Activated CD4-positive, alpha-beta T cell treated with anti-CD3 and anti-CD28 coated beads, Interleukin-2, amount 10 ng/mL, durations not matched to agents 24 days and 14 days (primary cell): ENCODE measurements at regions not wholly inside any gene's neighbourhood (a gene's known extent, or its start where the extent isn't known, plus 50 kb on each side); places are given as distances from the start of the nearest gene placed in this dataset.
"Not testable (repeated sequence)": the region's sequence is repeated elsewhere in the genome, so short reads cannot be mapped to it uniquely, and the experiment has no call there.

Source experiments
- DNase-seq: peaks from one replicate; pipeline ENCODE4 v3.0.0; 2022
- H3K27ac Mint-ChIP-seq: one replicate; pipeline ENCODE4 v1.8.0; 2022; ENCODE audit warnings: mild to moderate bottlenecking, mixed read lengths
- H3K27me3 Mint-ChIP-seq: one replicate; pipeline ENCODE4 v1.8.0; 2022; ENCODE audit warnings: mixed read lengths
- H3K36me3 Mint-ChIP-seq: one replicate; pipeline ENCODE4 v1.8.0; 2022; ENCODE audit warnings: low read depth, mild to moderate bottlenecking, mixed read lengths
- H3K4me1 Mint-ChIP-seq: one replicate; pipeline ENCODE4 v1.8.0; 2021; ENCODE audit warnings: mixed read lengths
- H3K4me3 Mint-ChIP-seq: one replicate; pipeline ENCODE4 v1.8.0; 2022; ENCODE audit warnings: mild to moderate bottlenecking, moderate library complexity, mixed read lengths
- H3K9me3 Mint-ChIP-seq: one replicate; pipeline ENCODE4 v1.8.0; 2021; ENCODE audit warnings: mixed read lengths
- intact Hi-C: fragments of 100-400 bp; cut with micrococcal nuclease; formaldehyde crosslinking; loops from one replicate; pipeline ENCODE4 v1.15.1; 2023

- no peak overlapping the region for H3K27ac Mint-ChIP-seq
- no peak for DNase-seq
- intact Hi-C loops: no loop called here
- H3K4me3 Mint-ChIP-seq: no peak overlapping the region
- no peaks in the 10 kb centered on the region for H3K4me1 Mint-ChIP-seq
- no peaks in the 10 kb centered on the region for H3K27me3 Mint-ChIP-seq
- no peaks in the 10 kb centered on the region for H3K36me3 Mint-ChIP-seq
- H3K9me3 Mint-ChIP-seq: peaks cover 3% of the 10 kb centered on the region
These were observed 239.4 kb downstream of the C7orf25 start for GRCh38 chr7:42672339-42672999.

- H3K27ac Mint-ChIP-seq: no peak overlapping the region
These were observed 240.2 kb downstream of the C7orf25 start for GRCh38 chr7:42671627-42672026.

DNA sequence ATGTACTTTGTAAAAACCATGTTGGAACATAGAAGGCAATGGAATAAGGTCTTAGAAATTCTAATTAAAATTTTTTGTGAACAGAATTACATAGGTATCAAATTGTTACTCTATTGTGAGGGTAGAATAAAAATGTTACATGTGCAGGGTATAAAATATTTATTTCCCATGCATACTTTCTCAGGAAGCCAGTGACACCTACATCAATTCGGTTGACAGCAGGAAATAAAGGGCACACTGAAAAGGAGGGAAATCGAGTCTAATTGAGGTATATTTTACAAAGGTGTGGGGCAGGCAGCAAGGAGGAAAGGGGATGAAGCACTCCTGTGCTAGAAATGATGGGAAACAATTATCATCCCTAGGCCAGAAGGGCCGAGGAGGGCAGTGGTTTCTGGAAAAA is 244.9 kb downstream of the C7orf25 start:
- H3K4me3 Mint-ChIP-seq: no peak overlapping the region
- intact Hi-C loops: no loop called here
- no peak overlapping the region for H3K27ac Mint-ChIP-seq
- no peaks in the 10 kb centered on the region for H3K27me3 Mint-ChIP-seq
- H3K4me1 Mint-ChIP-seq: no peaks in the 10 kb centered on the region
- H3K9me3 Mint-ChIP-seq: peaks cover 21% of the 10 kb centered on the region
- no peak for DNase-seq
- H3K36me3 Mint-ChIP-seq: no peaks in the 10 kb centered on the region

More at GRCh38 chr7:42671627-42672026, 240.2 kb downstream of the C7orf25 start:
- no peaks in the 10 kb centered on the region for H3K36me3 Mint-ChIP-seq
- intact Hi-C loops: no loop called here
- DNase-seq: no peak
- peaks cover 11% of the 10 kb centered on the region for H3K9me3 Mint-ChIP-seq
- H3K27me3 Mint-ChIP-seq: no peaks in the 10 kb centered on the region
- H3K4me1 Mint-ChIP-seq: no peaks in the 10 kb centered on the region
- H3K4me3 Mint-ChIP-seq: no peak overlapping the region

DNA sequence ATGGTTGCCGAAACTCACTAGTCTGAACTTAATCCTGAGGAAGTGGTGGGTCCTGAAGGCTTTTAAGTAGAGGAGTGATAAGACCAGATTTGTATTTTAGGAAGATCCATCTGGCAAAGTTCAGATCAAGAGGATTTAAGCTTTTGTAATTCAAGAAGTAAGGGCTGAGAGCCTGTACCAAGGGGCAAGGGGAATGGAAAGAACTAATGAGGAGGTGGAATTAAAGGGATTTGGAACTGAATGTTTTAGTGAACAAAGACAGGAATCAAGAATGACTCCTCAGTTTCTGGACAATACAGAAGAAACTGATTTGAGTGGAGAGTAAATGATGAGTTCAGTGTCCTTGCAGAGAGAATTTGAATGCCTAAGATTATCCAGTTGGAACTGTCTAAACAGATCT is 249.0 kb downstream of the C7orf25 start:
- H3K36me3 Mint-ChIP-seq: no peaks in the 10 kb centered on the region
- no peak overlapping the region for H3K27ac Mint-ChIP-seq
- H3K9me3 Mint-ChIP-seq: peaks cover 21% of the 10 kb centered on the region
- intact Hi-C loops: no loop called here
- no peaks in the 10 kb centered on the region for H3K27me3 Mint-ChIP-seq
- no peak for DNase-seq
- H3K4me1 Mint-ChIP-seq: no peaks in the 10 kb centered on the region
- no peak overlapping the region for H3K4me3 Mint-ChIP-seq

GRCh38 chr7:42661312-42661711 is 250.6 kb downstream of the C7orf25 start:
- no peak overlapping the region for H3K4me3 Mint-ChIP-seq
- no peak for DNase-seq
- no peaks in the 10 kb centered on the region for H3K36me3 Mint-ChIP-seq
- no peaks in the 10 kb centered on the region for H3K27me3 Mint-ChIP-seq
- no peaks in the 10 kb centered on the region for H3K4me1 Mint-ChIP-seq
- intact Hi-C loops: no loop called here
- H3K27ac Mint-ChIP-seq: no peak overlapping the region
- peaks cover 7% of the 10 kb centered on the region for H3K9me3 Mint-ChIP-seq

GRCh38 chr7:42650701-42651100 is 261.2 kb downstream of the C7orf25 start:
- no peaks in the 10 kb centered on the region for H3K4me1 Mint-ChIP-seq
- H3K9me3 Mint-ChIP-seq: peaks cover 3% of the 10 kb centered on the region
- no peaks in the 10 kb centered on the region for H3K36me3 Mint-ChIP-seq
- H3K4me3 Mint-ChIP-seq: no peak overlapping the region
- intact Hi-C loops: no loop called here
- DNase-seq: no peak
- H3K27ac Mint-ChIP-seq: no peak overlapping the region
- H3K27me3 Mint-ChIP-seq: no peaks in the 10 kb centered on the region

DNA sequence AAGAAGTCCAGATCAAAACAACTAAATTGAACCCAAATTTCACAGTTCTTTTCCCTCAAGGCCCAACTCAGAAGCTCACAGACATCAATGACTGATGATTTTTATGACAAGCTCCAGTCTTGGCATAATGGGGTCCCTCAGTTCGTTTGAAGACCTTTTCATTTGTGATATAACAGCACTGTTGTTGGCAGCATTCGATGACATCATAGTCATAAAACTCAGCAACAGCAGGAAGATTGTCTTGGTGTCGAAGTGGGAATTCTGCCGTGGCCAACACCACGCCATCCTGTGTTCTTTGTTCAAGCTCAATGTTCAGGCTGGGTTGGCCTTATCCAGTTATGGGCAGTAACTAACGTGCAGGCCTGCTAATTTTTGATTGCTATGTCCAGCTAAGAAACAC is 261.7 kb downstream of the C7orf25 start:
- no peak for DNase-seq
- H3K4me3 Mint-ChIP-seq: no peak overlapping the region
- H3K27ac Mint-ChIP-seq: no peak overlapping the region
- intact Hi-C loops: no loop called here
- no peaks in the 10 kb centered on the region for H3K36me3 Mint-ChIP-seq
- H3K9me3 Mint-ChIP-seq: peaks cover 3% of the 10 kb centered on the region
- H3K4me1 Mint-ChIP-seq: no peaks in the 10 kb centered on the region
- no peaks in the 10 kb centered on the region for H3K27me3 Mint-ChIP-seq

GRCh38 chr7:42645906-42646305 is 266.0 kb downstream of the C7orf25 start:
- H3K4me1 Mint-ChIP-seq: no peaks in the 10 kb centered on the region
- H3K27me3 Mint-ChIP-seq: no peaks in the 10 kb centered on the region
- intact Hi-C loops: no loop called here
- no peak overlapping the region for H3K27ac Mint-ChIP-seq
- H3K36me3 Mint-ChIP-seq: no peaks in the 10 kb centered on the region
- no peaks in the 10 kb centered on the region for H3K9me3 Mint-ChIP-seq
- no peak for DNase-seq
- no peak overlapping the region for H3K4me3 Mint-ChIP-seq

DNA sequence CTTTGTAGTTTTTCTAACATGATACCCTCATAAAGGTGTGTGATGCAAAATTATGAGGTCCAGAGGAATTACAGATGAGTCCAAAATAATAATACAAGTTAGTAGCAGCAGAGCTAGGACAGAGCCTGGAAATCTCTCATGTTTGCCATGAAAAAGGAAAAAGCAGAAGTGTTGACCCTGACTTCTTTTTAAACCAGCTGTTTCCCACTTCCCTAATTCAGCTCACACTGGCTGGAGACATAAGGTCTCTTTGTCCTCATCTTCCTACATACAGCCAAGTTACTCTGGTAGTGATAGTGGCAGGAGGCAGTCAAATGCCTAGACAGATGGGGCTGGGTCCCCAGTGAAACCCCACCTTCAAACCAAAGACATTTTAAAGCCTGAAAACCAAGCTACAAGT is 269.2 kb downstream of the C7orf25 start:
- intact Hi-C loops: no loop called here
- Mint-ChIP-seq H3K4me1 (no peaks in the 10 kb centered on the region), H3K27me3 (no peaks in the 10 kb centered on the region), H3K4me3 (no peak overlapping the region), H3K9me3 (no peaks in the 10 kb centered on the region), H3K36me3 (no peaks in the 10 kb centered on the region), H3K27ac (no peak overlapping the region)
- DNase-seq: no peak

DNA sequence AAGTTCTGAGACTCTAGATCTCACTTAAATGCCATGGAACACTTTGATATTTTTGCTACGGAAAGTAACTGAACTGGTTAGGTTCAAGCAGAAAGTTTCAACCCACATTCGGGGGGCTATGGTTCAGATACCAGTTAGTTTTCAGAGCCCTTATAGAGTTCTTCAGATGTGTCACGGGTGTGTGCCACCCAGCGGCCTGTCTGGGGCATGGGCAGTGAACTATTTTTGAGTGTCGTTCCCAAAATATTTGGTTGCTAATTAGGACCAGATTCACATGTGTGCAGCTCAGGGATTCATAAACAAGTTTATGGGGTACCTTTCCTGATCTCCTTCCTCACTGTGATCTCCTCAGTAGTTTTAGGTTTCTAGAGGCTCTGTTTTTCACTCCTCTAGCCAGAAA is 271.9 kb downstream of the C7orf25 start:
- Mint-ChIP-seq H3K9me3 (no peaks in the 10 kb centered on the region), H3K36me3 (no peaks in the 10 kb centered on the region), H3K27ac (no peak overlapping the region), H3K27me3 (no peaks in the 10 kb centered on the region), H3K4me3 (no peak overlapping the region), H3K4me1 (no peaks in the 10 kb centered on the region)
- intact Hi-C loops: no loop called here
- DNase-seq: no peak

- H3K9me3 Mint-ChIP-seq, H3K36me3 Mint-ChIP-seq, H3K27ac Mint-ChIP-seq, H3K4me1 Mint-ChIP-seq, DNase-seq, H3K4me3 Mint-ChIP-seq, intact Hi-C loops, H3K27me3 Mint-ChIP-seq: not testable (repeated sequence)
These were observed 275.5 kb downstream of the C7orf25 start for GRCh38 chr7:42636380-42636779.

- no peak for DNase-seq
- Mint-ChIP-seq H3K27me3 (no peaks in the 10 kb centered on the region), H3K36me3 (no peaks in the 10 kb centered on the region), H3K4me1 (no peaks in the 10 kb centered on the region), H3K27ac (no peak overlapping the region), H3K4me3 (no peak overlapping the region), H3K9me3 (no peaks in the 10 kb centered on the region)
- intact Hi-C loops: no loop called here
These were observed 283.8 kb downstream of the C7orf25 start for GRCh38 chr7:42628054-42628453.

DNA sequence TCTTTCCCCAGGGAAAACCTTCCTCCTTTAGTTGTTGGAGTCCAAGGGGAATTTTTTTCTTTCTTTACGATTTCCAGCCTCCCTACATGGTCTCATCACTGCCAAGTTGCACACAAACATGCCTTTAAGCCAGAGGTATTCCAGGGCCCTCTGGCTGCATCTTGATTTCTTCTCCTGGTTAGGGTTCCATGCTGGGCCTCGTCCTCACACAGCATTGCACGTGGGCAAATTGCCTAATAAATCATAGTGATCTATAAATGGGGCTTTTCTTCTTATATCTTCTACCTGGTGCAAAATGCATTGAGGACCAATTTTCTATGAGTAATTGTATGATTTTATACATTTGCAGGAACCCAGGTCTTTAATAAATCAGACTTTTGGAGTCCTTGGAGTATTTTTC is 284.2 kb downstream of the C7orf25 start:
- intact Hi-C loops: no loop called here
- H3K36me3 Mint-ChIP-seq: no peaks in the 10 kb centered on the region
- H3K27ac Mint-ChIP-seq: no peak overlapping the region
- no peak for DNase-seq
- no peaks in the 10 kb centered on the region for H3K4me1 Mint-ChIP-seq
- no peaks in the 10 kb centered on the region for H3K27me3 Mint-ChIP-seq
- H3K4me3 Mint-ChIP-seq: no peak overlapping the region
- H3K9me3 Mint-ChIP-seq: no peaks in the 10 kb centered on the region

GRCh38 chr7:42627101-42627500 is 284.8 kb downstream of the C7orf25 start:
- Mint-ChIP-seq H3K36me3 (no peaks in the 10 kb centered on the region), H3K9me3 (no peaks in the 10 kb centered on the region), H3K27me3 (no peaks in the 10 kb centered on the region), H3K27ac (no peak overlapping the region), H3K4me3 (no peak overlapping the region), H3K4me1 (no peaks in the 10 kb centered on the region)
- DNase-seq: no peak
- intact Hi-C loops: no loop called here

DNA sequence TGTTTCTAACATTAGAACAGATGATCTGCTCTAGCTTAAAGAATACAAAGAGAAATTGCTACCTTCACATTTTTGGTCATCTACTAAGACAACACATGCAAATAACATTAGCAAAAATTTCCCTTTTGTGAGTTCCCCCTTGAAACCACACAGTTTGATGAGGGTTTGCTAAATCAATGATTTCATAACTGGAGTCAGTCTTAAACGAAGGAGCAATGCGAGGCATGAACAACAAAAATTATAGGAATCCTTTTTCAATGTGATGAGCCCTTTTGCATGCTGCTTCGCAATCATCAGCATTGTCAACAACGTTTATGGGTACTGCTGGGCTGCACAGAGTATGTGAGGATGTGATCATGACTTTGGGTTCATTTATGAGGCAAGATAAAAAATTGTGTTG is 286.4 kb downstream of the C7orf25 start:
- Mint-ChIP-seq H3K27me3 (no peaks in the 10 kb centered on the region), H3K27ac (no peak overlapping the region), H3K36me3 (no peaks in the 10 kb centered on the region), H3K4me1 (no peaks in the 10 kb centered on the region), H3K9me3 (no peaks in the 10 kb centered on the region), H3K4me3 (no peak overlapping the region)
- intact Hi-C loops: no loop called here
- DNase-seq: no peak
